DOHH2 (cell line): ENCODE measurements at regions not wholly inside any gene's neighbourhood (a gene's known extent, or its start where the extent isn't known, plus 50 kb on each side); places are given as distances from the start of the nearest gene placed in this dataset.

Experiments
- H3F3A ChIP-seq: fragments of 200-600 bp; sonication (generic), shearing (Covaris generic); 2 replicates; pipeline ENCODE4 v1.6.0; 2016; ENCODE audit warnings: antibody characterized with exemption, mild to moderate bottlenecking; ENCODE audit not compliant: control insufficient read depth, insufficient read depth
- H3K27ac ChIP-seq: fragments of 200-600 bp; sonication (generic); 2 replicates; pipeline ENCODE4 v1.5.1; 2014; ENCODE audit warnings: low read depth, mild to moderate bottlenecking, low read length, moderate library complexity
- H3K27me3 ChIP-seq: fragments of 200-600 bp; sonication (generic); 2 replicates; pipeline ENCODE4 v1.6.1; 2014; ENCODE audit warnings: mild to moderate bottlenecking, low read length, mixed read lengths; ENCODE audit not compliant: control insufficient read depth
- H3K36me3 ChIP-seq: fragments of 200-600 bp; sonication (generic); 2 replicates; pipeline ENCODE4 v1.6.1; 2014; ENCODE audit warnings: mild to moderate bottlenecking, low read length, moderate library complexity, mixed read lengths; ENCODE audit not compliant: control insufficient read depth
- H3K4me1 ChIP-seq: fragments of 200-600 bp; sonication (generic); 2 replicates; pipeline ENCODE4 v1.6.1; 2014; ENCODE audit warnings: mild to moderate bottlenecking, low read length, mixed read lengths; ENCODE audit not compliant: control insufficient read depth
- H3K4me2 ChIP-seq: fragments of 200-600 bp; sonication (generic); 2 replicates; pipeline ENCODE4 v1.6.0; 2014; ENCODE audit warnings: mild to moderate bottlenecking, low read length, moderate library complexity
- H3K4me3 ChIP-seq: fragments of 200-600 bp; sonication (generic); 2 replicates; pipeline ENCODE4 v1.5.1; 2014; ENCODE audit warnings: mild to moderate bottlenecking, low read length, mixed read lengths
- H3K79me2 ChIP-seq: fragments of 200-600 bp; sonication (generic); 2 replicates; pipeline ENCODE4 v1.6.1; 2014; ENCODE audit warnings: mild to moderate bottlenecking, low read length, mixed read lengths; ENCODE audit not compliant: control insufficient read depth
- H3K9me2 ChIP-seq: fragments of 200-600 bp; sonication (generic); replicated peaks from 2 replicates; pipeline ENCODE4 v1.6.1; 2014; ENCODE audit warnings: mild to moderate bottlenecking, low read length, mixed read lengths; ENCODE audit not compliant: control insufficient read depth
- H3K9me3 ChIP-seq: fragments of 200-600 bp; sonication (generic); 2 replicates; pipeline ENCODE4 v1.6.1; 2014; ENCODE audit warnings: antibody characterized with exemption, low read length, mixed read lengths; ENCODE audit not compliant: control insufficient read depth, insufficient read depth
- H4K20me1 ChIP-seq: fragments of 200-600 bp; sonication (generic); 2 replicates; pipeline ENCODE4 v1.6.0; 2014; ENCODE audit warnings: low read depth, mild to moderate bottlenecking, antibody characterized with exemption, low read length, moderate library complexity; ENCODE audit not compliant: control insufficient read depth, insufficient read depth
- CTCF ChIP-seq: fragments of 200-600 bp; sonication (generic); IDR thresholded peaks from one replicate; pipeline ENCODE4 v1.5.1; 2014; ENCODE audit warnings: antibody characterized with exemption, mild to moderate bottlenecking, low read depth, low read length; ENCODE audit not compliant: poor library complexity, severe bottlenecking
- EZH2phosphoT487 ChIP-seq: fragments of 200-600 bp; sonication (generic); IDR thresholded peaks from 2 replicates; pipeline ENCODE4 v1.6.1; 2017; ENCODE audit warnings: borderline replicate concordance, mild to moderate bottlenecking, antibody characterized with exemption, low read length, moderate library complexity, mixed read lengths

- no peak overlapping the region for H3K4me2 ChIP-seq
- no peak overlapping the region for H3K27ac ChIP-seq
- no peaks in the 10 kb centered on the region for H3F3A ChIP-seq
- no peaks in the 10 kb centered on the region for H3K36me3 ChIP-seq
- no peaks in the 10 kb centered on the region for H3K79me2 ChIP-seq
- TF ChIP-seq EZH2phosphoT487 = no peak
- TF ChIP-seq CTCF = no peak
- no peaks in the 10 kb centered on the region for H3K9me2 ChIP-seq
- no peaks in the 10 kb centered on the region; the same call in 1 of the 2 replicates for H3K9me3 ChIP-seq
- H3K27me3 ChIP-seq = no peaks in the 10 kb centered on the region
- H4K20me1 ChIP-seq = no peaks in the 10 kb centered on the region
- H3K4me3 ChIP-seq = no peak overlapping the region
- H3K4me1 ChIP-seq = no peaks in the 10 kb centered on the region
Measured at GRCh38 chr4:133385161-133385954, 236.3 kb downstream of the PCDH10 start.

- no peaks in the 10 kb centered on the region for H3K9me2 ChIP-seq
- no peaks in the 10 kb centered on the region for H3K36me3 ChIP-seq
Measured at GRCh38 chr4:133379681-133380438, 230.8 kb downstream of the PCDH10 start.

GRCh38 chr4:133377286-133377685 is 228.2 kb downstream of the PCDH10 start:
- no peaks in the 10 kb centered on the region for H3K9me3 ChIP-seq
- no peaks in the 10 kb centered on the region for H4K20me1 ChIP-seq
- no peak for TF ChIP-seq EZH2phosphoT487
- TF ChIP-seq CTCF = no peak
- no peaks in the 10 kb centered on the region for H3F3A ChIP-seq
- no peaks in the 10 kb centered on the region for H3K36me3 ChIP-seq
- no peaks in the 10 kb centered on the region for H3K9me2 ChIP-seq
- no peak overlapping the region for H3K4me3 ChIP-seq
- no peaks in the 10 kb centered on the region for H3K79me2 ChIP-seq
- no peaks in the 10 kb centered on the region for H3K27me3 ChIP-seq
- H3K4me1 ChIP-seq = no peaks in the 10 kb centered on the region
- H3K27ac ChIP-seq = no peak overlapping the region
- no peak overlapping the region for H3K4me2 ChIP-seq

More at GRCh38 chr4:133379681-133380438, 230.8 kb downstream of the PCDH10 start:
- Histone ChIP-seq H3F3A (no peaks in the 10 kb centered on the region), H3K4me3 (no peak overlapping the region), H3K27me3 (no peaks in the 10 kb centered on the region), H3K4me2 (no peak overlapping the region), H3K79me2 (no peaks in the 10 kb centered on the region), H3K9me3 (no peaks in the 10 kb centered on the region), H3K4me1 (no peaks in the 10 kb centered on the region), H4K20me1 (no peaks in the 10 kb centered on the region), H3K27ac (no peak overlapping the region)
- no peak for TF ChIP-seq CTCF
- TF ChIP-seq EZH2phosphoT487 = no peak
